ENCODE measurements at regions not wholly inside any gene's neighbourhood (a gene's known extent, or its start where the extent isn't known, plus 50 kb on each side); places are given as distances from the start of the nearest gene placed in this dataset.

DNA sequence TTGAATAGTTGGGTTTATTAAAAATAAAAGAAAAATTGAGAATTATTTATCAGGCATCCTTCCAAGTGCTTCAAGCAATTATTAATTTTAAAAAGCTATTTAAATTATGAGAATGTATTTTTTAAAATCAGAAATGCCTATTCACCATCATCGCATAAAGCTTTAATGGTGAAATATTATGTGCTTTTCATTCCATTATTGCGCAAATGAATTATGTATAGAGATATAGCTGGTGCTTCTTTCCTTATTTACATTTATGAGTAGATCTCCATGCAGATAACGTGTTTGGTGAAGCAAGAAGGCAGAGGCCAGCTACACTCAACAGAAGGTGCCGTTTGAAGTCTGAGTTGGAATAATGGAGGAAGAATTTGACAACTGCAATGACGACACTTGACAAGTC is 549.1 kb upstream of the DPP6 start:
- Histone ChIP-seq H3K9ac (ENCODE audit: low read depth, low read length) (no peak overlapping the region), H4K8ac (ENCODE audit: low read depth in 2 of 2, low read length in 2 of 2) (no peak overlapping the region), H3K27ac (ENCODE audit: insufficient read depth, low read length) (no peak overlapping the region), H3K4ac (ENCODE audit: low read depth, low read length) (no peak overlapping the region), H2BK5ac (ENCODE audit: low read depth, low read length, poor library complexity, severe bottlenecking) (no peak overlapping the region), H3K56ac (ENCODE audit: extremely low read depth, insufficient read depth, low read length) (no peak overlapping the region), H2BK20ac (ENCODE audit: low read depth, low read length) (no peak overlapping the region), H2AK5ac (ENCODE audit: low read depth, low read length) (no peak overlapping the region), H3K9me1 (ENCODE audit: insufficient read depth, low read length) (no peaks in the 10 kb centered on the region), H3K4me3 (ENCODE audit: insufficient read depth, low read depth, low read length) (no peak overlapping the region), H2AFZ (replicated peaks; ENCODE audit: low read length, poor library complexity) (no peak overlapping the region), H3K4me1 (ENCODE audit: control insufficient read depth, insufficient read depth, low read length) (no peaks in the 10 kb centered on the region), H4K20me1 (ENCODE audit: insufficient read depth, low read length) (no peaks in the 10 kb centered on the region), H4K91ac (ENCODE audit: insufficient read depth, low read depth, low read length) (no peak overlapping the region), H2AK9ac (replicated peaks; ENCODE audit: low read depth, low read length, poor library complexity) (no peak overlapping the region), H3K27me3 (ENCODE audit: control insufficient read depth, insufficient read depth, low read length) (no peaks in the 10 kb centered on the region), H3K4me2 (ENCODE audit: low read depth, low read length) (no peak overlapping the region), H2BK15ac (ENCODE audit: low read depth, low read length) (no peak overlapping the region), H3K36me3 (ENCODE audit: control insufficient read depth, insufficient read depth, low read length) (no peaks in the 10 kb centered on the region), H2BK120ac (ENCODE audit: low read depth, low read length) (no peak overlapping the region), H3K79me1 (ENCODE audit: low read depth in 1 of 2, low read length in 2 of 2) (no peaks in the 10 kb centered on the region), H3K9me3 (ENCODE audit: control insufficient read depth, insufficient read depth, low read length) (peaks cover 24% of the 10 kb centered on the region), H3K23ac (ENCODE audit: low read depth, low read length) (no peak overlapping the region), H3K14ac (replicated peaks; ENCODE audit: low read depth, low read length) (no peak overlapping the region), H4K5ac (ENCODE audit: low read depth, low read length) (no peak overlapping the region), H3K18ac (ENCODE audit: low read depth, low read length) (no peak overlapping the region)
- intact Hi-C loops (cut with micrococcal nuclease): no loop called here
- ATAC-seq (ENCODE audit: low read depth) (no peak), DNase-seq (no peak)
- no TSS peak for BruUV-seq (replicated peaks)
- ChIA-PET POLR2A (ENCODE audit: unreplicated experiment) (no interaction called here), CTCF (no interaction called here)
- no CpG with 5 or more reads among the region's 5 CpGs for WGBS, 2 experiments (ENCODE audit: extremely low coverage in 2 of 2, insufficient read length in 1 of 2)
- in situ Hi-C loops (cut with MboI; ENCODE audit: low sequenced_read_pairs): no loop called here
- TF ChIP-seq CTCF (conservative IDR thresholded peaks at IDR 0.05; ENCODE audit: low read depth, low read length) (no peak), MXI1 (IDR thresholded peaks at IDR 0.05; ENCODE audit: borderline replicate concordance, low read depth, low read length) (no peak), RCOR1 (IDR thresholded peaks at IDR 0.05; ENCODE audit: insufficient replicate concordance, low read length) (no peak), NFE2L2 (IDR thresholded peaks at IDR 0.05; ENCODE audit: low read depth, low read length) (no peak), POLR2A (IDR thresholded peaks at IDR 0.05; ENCODE audit: low read depth, low read length) (no peak), RFX5 (IDR thresholded peaks at IDR 0.05; ENCODE audit: low read depth, low read length) (no peak), SMC3 (IDR thresholded peaks at IDR 0.05; ENCODE audit: low read depth, low read length) (no peak), FOS (IDR thresholded peaks at IDR 0.05; ENCODE audit: low read depth, low read length) (no peak), MAFK (IDR thresholded peaks at IDR 0.05; ENCODE audit: low read depth, low read length) (no peak), ELK1 (IDR thresholded peaks at IDR 0.05; ENCODE audit: borderline replicate concordance, low read depth, low read length) (no peak), BHLHE40 (IDR thresholded peaks at IDR 0.05; ENCODE audit: low read depth, low read length) (no peak), RAD21 (IDR thresholded peaks at IDR 0.05; ENCODE audit: low read length) (no peak), CHD1 (IDR thresholded peaks at IDR 0.05; ENCODE audit: low read depth, low read length) (no peak), MAZ (IDR thresholded peaks at IDR 0.05; ENCODE audit: borderline replicate concordance, low read depth, low read length) (no peak), CEBPB (IDR thresholded peaks at IDR 0.05; ENCODE audit: low read depth, low read length) (no peak)
- TF ChIP-seq, protein P1, sequence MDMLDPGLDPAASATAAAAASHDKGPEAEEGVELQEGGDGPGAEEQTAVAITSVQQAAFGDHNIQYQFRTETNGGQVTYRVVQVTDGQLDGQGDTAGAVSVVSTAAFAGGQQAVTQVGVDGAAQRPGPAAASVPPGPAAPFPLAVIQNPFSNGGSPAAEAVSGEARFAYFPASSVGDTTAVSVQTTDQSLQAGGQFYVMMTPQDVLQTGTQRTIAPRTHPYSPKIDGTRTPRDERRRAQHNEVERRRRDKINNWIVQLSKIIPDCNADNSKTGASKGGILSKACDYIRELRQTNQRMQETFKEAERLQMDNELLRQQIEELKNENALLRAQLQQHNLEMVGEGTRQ (IDR thresholded peaks at IDR 0.05; ENCODE audit: low read depth, low read length): no peak
- dilution Hi-C loops (cut with HindIII; ENCODE audit: low sequenced_read_pairs, unreplicated experiment): no loop called here
